Nephron (organoid): ENCODE measurements at regions not wholly inside any gene's neighbourhood (a gene's known extent, or its start where the extent isn't known, plus 50 kb on each side); places are given as distances from the start of the nearest gene placed in this dataset.

Experiments
- H3K27ac Mint-ChIP-seq, 3 experiments: 2 replicates each; pipeline ENCODE4 v1.8.0; 2020; ENCODE audit warnings: mixed read lengths in 3 of 3, mild to moderate bottlenecking in 2 of 3, moderate library complexity in 1 of 3
- H3K27me3 Mint-ChIP-seq: 2 replicates; pipeline ENCODE4 v1.8.0; 2021; ENCODE audit warnings: low read depth, mild to moderate bottlenecking, moderate library complexity, mixed read lengths
- H3K36me3 Mint-ChIP-seq: 2 replicates; pipeline ENCODE4 v1.8.0; 2020; ENCODE audit warnings: low read depth, mixed read lengths
- H3K4me1 Mint-ChIP-seq: 2 replicates; pipeline ENCODE4 v1.8.0; 2020; ENCODE audit warnings: mixed read lengths
- H3K4me3 Mint-ChIP-seq, 3 experiments: 2 replicates each; pipeline ENCODE4 v1.8.0; 2020; ENCODE audit warnings: mild to moderate bottlenecking in 3 of 3, mixed read lengths in 3 of 3, moderate library complexity in 2 of 3
- H3K9me3 Mint-ChIP-seq: 2 replicates; pipeline ENCODE4 v1.8.0; 2020; ENCODE audit warnings: mixed read lengths
- CTCF ChIP-seq, 3 experiments: fragments of 200-600 bp; sonication (generic); IDR thresholded peaks; one replicate each; pipeline ENCODE4 v1.5.0; 2021; ENCODE audit warnings: antibody characterized with exemption in 3 of 3; ENCODE audit not compliant: unreplicated experiment in 3 of 3

GRCh38 chr18:65409261-65409660, 341.6 kb upstream of the CDH7 start:
- TF ChIP-seq CTCF (IDR thresholded peaks at IDR 0.05; ENCODE audit: unreplicated experiment in 3 of 3) = no peak
- Mint-ChIP-seq H3K4me1 (no peaks in the 10 kb centered on the region), H3K9me3 (no peaks in the 10 kb centered on the region), H3K4me3 (no peak overlapping the region), H3K27me3 (no peaks in the 10 kb centered on the region), H3K27ac (no peak overlapping the region), H3K36me3 (no peaks in the 10 kb centered on the region)

DNA sequence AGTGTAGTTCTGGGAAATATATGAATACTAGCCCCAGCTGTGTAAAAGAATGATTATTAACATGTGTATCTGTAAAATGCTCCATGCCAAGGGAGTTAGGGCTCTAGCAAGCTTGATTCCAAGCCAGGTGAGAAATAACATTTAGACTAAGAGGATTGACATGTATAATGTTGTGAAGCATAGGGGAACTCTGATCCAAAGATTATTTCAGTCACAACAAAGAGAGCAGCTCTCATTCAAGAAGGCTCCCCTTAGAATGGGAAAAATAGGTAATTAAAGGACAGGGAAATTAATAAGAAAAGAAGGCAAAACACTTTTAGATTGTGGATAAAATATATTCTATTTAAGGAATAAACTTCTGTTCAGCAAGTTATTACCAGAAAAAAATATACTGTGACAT, 347.3 kb upstream of the CDH7 start:
- H3K36me3 Mint-ChIP-seq = no peaks in the 10 kb centered on the region
- H3K4me3 Mint-ChIP-seq = no peak overlapping the region
- H3K4me1 Mint-ChIP-seq = no peaks in the 10 kb centered on the region
- H3K27me3 Mint-ChIP-seq = no peaks in the 10 kb centered on the region
- H3K9me3 Mint-ChIP-seq = no peaks in the 10 kb centered on the region
- H3K27ac Mint-ChIP-seq = peak overlapping the region in 1 of 3 experiments; percentile 11
- TF ChIP-seq CTCF (IDR thresholded peaks at IDR 0.05; ENCODE audit: unreplicated experiment in 3 of 3) = no peak

DNA sequence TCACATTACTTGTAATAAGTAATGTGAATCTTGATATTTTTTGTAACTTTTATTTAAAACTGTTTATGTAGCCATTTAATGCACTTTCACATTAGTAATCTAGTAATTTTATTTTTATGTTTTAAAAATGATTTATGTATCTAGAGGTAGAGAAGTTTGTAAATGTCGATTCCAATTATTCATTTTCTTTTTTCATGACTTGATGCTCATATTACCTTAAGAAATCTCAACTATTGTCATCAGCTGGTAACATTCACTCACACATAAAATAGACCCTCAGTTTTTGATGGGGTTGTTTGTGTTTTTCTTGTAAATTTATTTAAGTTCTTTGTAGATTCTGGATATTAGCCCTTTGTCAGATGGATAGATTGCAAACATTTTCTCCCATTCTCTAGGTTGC, 351.7 kb upstream of the CDH7 start:
- TF ChIP-seq CTCF (IDR thresholded peaks at IDR 0.05; ENCODE audit: unreplicated experiment in 3 of 3) = no peak
- Mint-ChIP-seq H3K4me1 (no peaks in the 10 kb centered on the region), H3K27me3 (no peaks in the 10 kb centered on the region)

DNA sequence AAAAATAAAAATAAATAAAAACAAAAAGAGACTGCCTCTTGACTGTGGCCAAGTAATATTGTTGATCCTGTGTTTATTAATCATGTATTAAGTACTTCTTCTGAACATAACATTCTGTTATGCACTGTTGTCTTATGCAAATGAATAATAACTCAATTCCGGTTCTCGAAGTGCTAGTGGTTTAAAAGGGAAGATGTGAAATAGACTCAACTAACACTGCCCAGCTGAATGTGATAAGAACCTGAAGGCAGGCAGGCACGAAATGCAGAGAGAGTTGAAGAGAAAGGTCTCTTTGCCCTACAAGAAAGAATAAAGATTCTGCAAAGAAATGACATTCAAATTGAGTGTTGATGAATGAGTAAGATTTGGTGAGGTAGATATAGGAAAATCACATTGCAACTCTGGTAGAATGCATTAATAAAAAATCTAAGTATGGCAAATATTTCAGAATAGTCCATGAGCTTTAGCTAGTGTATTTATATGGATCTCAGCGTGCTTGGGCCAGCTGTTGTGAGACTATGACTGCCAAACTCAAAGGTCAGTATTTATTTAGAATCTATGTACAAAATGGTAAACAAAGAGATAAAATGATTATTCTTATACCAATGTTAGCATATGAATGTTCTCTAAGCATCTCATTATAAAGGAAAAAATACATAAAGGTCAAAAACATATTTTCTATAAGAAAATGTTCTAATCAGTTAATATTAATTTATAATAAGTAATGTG, 352.3 kb upstream of the CDH7 start:
- Mint-ChIP-seq H3K4me1 (no peaks in the 10 kb centered on the region), H3K27me3 (no peaks in the 10 kb centered on the region)

More for the DNA sequence above, 351.7 kb upstream of the CDH7 start:
- Mint-ChIP-seq H3K9me3 (no peaks in the 10 kb centered on the region), H3K36me3 (no peaks in the 10 kb centered on the region), H3K27ac (no peak overlapping the region), H3K4me3 (no peak overlapping the region)

GRCh38 chr18:65380986-65381385, 369.8 kb upstream of the CDH7 start:
- peaks cover 23% of the 10 kb centered on the region for H3K9me3 Mint-ChIP-seq
- H3K4me1 Mint-ChIP-seq = no peaks in the 10 kb centered on the region
- no peak for TF ChIP-seq CTCF (IDR thresholded peaks at IDR 0.05; ENCODE audit: unreplicated experiment in 3 of 3)
- H3K27ac Mint-ChIP-seq = no peak overlapping the region
- H3K27me3 Mint-ChIP-seq = peaks cover 4% of the 10 kb centered on the region
- no peak overlapping the region for H3K4me3 Mint-ChIP-seq
- H3K36me3 Mint-ChIP-seq = peaks cover 5% of the 10 kb centered on the region

More for the DNA sequence above, 352.3 kb upstream of the CDH7 start:
- Mint-ChIP-seq H3K36me3 (no peaks in the 10 kb centered on the region), H3K9me3 (no peaks in the 10 kb centered on the region), H3K27ac (no peak overlapping the region), H3K4me3 (no peak overlapping the region)
- TF ChIP-seq CTCF (IDR thresholded peaks at IDR 0.05; ENCODE audit: unreplicated experiment in 3 of 3) = no peak

DNA sequence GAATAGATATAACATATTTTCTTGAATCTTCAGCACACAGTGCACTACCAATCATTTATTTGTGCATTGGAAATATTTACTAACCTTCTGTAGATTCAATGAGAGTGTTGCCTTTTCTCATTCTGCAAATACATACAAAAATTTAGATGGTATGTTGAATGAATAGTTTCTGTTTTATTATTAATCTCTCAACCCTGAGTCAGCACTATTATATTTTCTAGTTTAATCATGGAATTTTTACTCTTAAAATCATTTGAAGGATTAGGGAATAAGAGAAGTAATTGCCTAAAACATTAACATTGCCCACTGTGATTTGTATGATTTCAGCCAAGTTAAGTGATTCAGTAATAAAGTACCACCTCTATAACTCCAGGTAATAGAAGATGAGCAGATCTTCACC, 370.2 kb upstream of the CDH7 start:
- H3K4me1 Mint-ChIP-seq = no peaks in the 10 kb centered on the region
- TF ChIP-seq CTCF (IDR thresholded peaks at IDR 0.05; ENCODE audit: unreplicated experiment in 3 of 3) = no peak
- H3K36me3 Mint-ChIP-seq = peaks cover 4% of the 10 kb centered on the region
- no peak overlapping the region for H3K27ac Mint-ChIP-seq
- H3K27me3 Mint-ChIP-seq = peaks cover 4% of the 10 kb centered on the region
- H3K9me3 Mint-ChIP-seq = peaks cover 19% of the 10 kb centered on the region
- H3K4me3 Mint-ChIP-seq = no peak overlapping the region
